Fibroblast of lung (primary cell): ENCODE measurements at regions not wholly inside any gene's neighbourhood (a gene's known extent, or its start where the extent isn't known, plus 50 kb on each side); places are given as distances from the start of the nearest gene placed in this dataset.

Experiments used
- DNase-seq, 2 donors: peaks; one replicate each; pipeline versions ENCODE4 v3.0.0 to v3.0.0-alpha.2; 2010; ENCODE audit warnings: low read depth in 2 of 2
- H2AFZ ChIP-seq: 2 replicates; pipeline ENCODE4 v1.5.1; 2012; ENCODE audit warnings: low read length, control low read depth, inconsistent platforms
- H3K27ac ChIP-seq: 2 replicates; pipeline ENCODE4 v1.5.1; 2011; ENCODE audit warnings: low read length, control low read depth; ENCODE audit not compliant: insufficient read depth
- H3K27me3 ChIP-seq: 2 replicates; pipeline ENCODE4 v1.5.1; 2011; ENCODE audit warnings: mild to moderate bottlenecking, low read length; ENCODE audit not compliant: control insufficient read depth, insufficient read depth
- H3K36me3 ChIP-seq: 2 replicates; pipeline ENCODE4 v1.5.1; 2011; ENCODE audit warnings: low read length; ENCODE audit not compliant: control insufficient read depth, insufficient read depth
- H3K4me1 ChIP-seq: 2 replicates; pipeline ENCODE4 v1.5.1; 2011; ENCODE audit warnings: low read length; ENCODE audit not compliant: control insufficient read depth, insufficient read depth; ENCODE audit errors: extremely low read depth
- H3K4me2 ChIP-seq: 2 replicates; pipeline ENCODE4 v1.5.1; 2011; ENCODE audit warnings: low read length, control low read depth; ENCODE audit not compliant: insufficient read depth; ENCODE audit errors: extremely low read depth
- H3K4me3 ChIP-seq, 4 experiments: fragments of 200-600 bp in 1 of 4; sonication (generic) in 1 of 4; replicated peaks in 1 of 4; 2 replicates each; pipeline ENCODE4 v1.5.1; 2011 to 2016; ENCODE audit warnings: low read length in 4 of 4, low read depth in 3 of 4, mild to moderate bottlenecking in 3 of 4, control low read depth in 2 of 4, inconsistent platforms in 1 of 4, mixed read lengths in 1 of 4; ENCODE audit not compliant: insufficient read depth in 1 of 4; ENCODE audit errors: control extremely low read depth in 1 of 4
- H3K79me2 ChIP-seq: 2 replicates; pipeline ENCODE4 v1.5.1; 2012; ENCODE audit warnings: mild to moderate bottlenecking, low read length, inconsistent platforms; ENCODE audit not compliant: control insufficient read depth, insufficient read depth
- H3K9ac ChIP-seq: 2 replicates; pipeline ENCODE4 v1.5.1; 2011; ENCODE audit warnings: mild to moderate bottlenecking, low read length, control low read depth; ENCODE audit not compliant: insufficient read depth
- H3K9me3 ChIP-seq: 2 replicates; pipeline ENCODE4 v1.5.1; 2012; ENCODE audit warnings: low read depth, low read length; ENCODE audit not compliant: control insufficient read depth, insufficient read depth
- H4K20me1 ChIP-seq: 2 replicates; pipeline ENCODE4 v1.5.1; 2011; ENCODE audit warnings: low read length; ENCODE audit not compliant: control insufficient read depth, insufficient read depth; ENCODE audit errors: extremely low read depth
- EZH2 ChIP-seq: IDR thresholded peaks from 2 replicates; pipeline ENCODE4 v1.5.1; 2012; ENCODE audit warnings: low read length, control low read depth, mild to moderate bottlenecking; ENCODE audit errors: missing control alignments
- TF ChIP-seq, protein P1 (sequence below), 2 donors: IDR thresholded peaks in 1 of 2; conservative IDR thresholded peaks in 1 of 2; 1 replicate in 1 of 2; 2 replicates in 1 of 2; pipeline ENCODE4 v1.5.1; 2011 to 2012; ENCODE audit warnings: low read length in 2 of 2, control low read depth in 1 of 2, inconsistent platforms in 1 of 2, low read depth in 1 of 2, mild to moderate bottlenecking in 1 of 2

DNA sequence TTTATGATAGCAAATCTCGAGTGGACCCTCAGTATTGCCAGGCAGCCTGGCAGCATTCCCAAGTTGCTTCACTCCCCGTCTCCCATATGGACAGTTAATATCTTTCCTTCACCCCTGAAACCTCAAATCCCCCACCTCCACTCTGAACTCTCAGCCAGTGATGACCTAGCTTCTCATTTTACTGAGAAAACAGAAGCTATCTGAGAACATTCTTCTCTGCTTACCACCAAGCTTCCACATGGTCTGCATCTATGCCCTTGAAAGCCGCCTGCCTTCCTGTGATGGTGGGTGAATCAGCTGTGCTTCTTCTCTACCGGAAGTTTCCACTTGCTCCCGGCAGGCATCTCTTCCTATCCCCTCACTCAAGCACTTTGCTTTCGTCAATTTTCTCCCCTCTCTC lies 529.2 kb downstream of the EPHA4 start:
- TF ChIP-seq, protein P1, sequence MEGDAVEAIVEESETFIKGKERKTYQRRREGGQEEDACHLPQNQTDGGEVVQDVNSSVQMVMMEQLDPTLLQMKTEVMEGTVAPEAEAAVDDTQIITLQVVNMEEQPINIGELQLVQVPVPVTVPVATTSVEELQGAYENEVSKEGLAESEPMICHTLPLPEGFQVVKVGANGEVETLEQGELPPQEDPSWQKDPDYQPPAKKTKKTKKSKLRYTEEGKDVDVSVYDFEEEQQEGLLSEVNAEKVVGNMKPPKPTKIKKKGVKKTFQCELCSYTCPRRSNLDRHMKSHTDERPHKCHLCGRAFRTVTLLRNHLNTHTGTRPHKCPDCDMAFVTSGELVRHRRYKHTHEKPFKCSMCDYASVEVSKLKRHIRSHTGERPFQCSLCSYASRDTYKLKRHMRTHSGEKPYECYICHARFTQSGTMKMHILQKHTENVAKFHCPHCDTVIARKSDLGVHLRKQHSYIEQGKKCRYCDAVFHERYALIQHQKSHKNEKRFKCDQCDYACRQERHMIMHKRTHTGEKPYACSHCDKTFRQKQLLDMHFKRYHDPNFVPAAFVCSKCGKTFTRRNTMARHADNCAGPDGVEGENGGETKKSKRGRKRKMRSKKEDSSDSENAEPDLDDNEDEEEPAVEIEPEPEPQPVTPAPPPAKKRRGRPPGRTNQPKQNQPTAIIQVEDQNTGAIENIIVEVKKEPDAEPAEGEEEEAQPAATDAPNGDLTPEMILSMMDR (conservative IDR thresholded peaks at IDR 0.05 in 1 of 2, IDR thresholded peaks at IDR 0.05 in 1 of 2; ENCODE audit: low read depth in 1 of 2, low read length in 2 of 2), result no peak
- no peak for TF ChIP-seq EZH2
- DNase-seq, result peak in 1 of 2 donors; percentile 62

GRCh38 chr2:221044781-221045180 lies 527.3 kb downstream of the EPHA4 start:
- no peaks in the 10 kb centered on the region for H3K4me1 ChIP-seq
- DNase-seq, result no peak
- H2AFZ ChIP-seq, result no peak overlapping the region
- no peak overlapping the region for H3K4me2 ChIP-seq
- no peaks in the 10 kb centered on the region for H3K9me3 ChIP-seq
- H3K79me2 ChIP-seq, result no peaks in the 10 kb centered on the region
- no peak overlapping the region for H3K9ac ChIP-seq
- no peaks in the 10 kb centered on the region for H3K36me3 ChIP-seq
- H3K27ac ChIP-seq, result no peak overlapping the region
- no peaks in the 10 kb centered on the region for H3K27me3 ChIP-seq
- H3K4me3 ChIP-seq, result no peak overlapping the region
- no peaks in the 10 kb centered on the region for H4K20me1 ChIP-seq
- no peak for TF ChIP-seq EZH2
- TF ChIP-seq, protein P1 (conservative IDR thresholded peaks at IDR 0.05 in 1 of 2, IDR thresholded peaks at IDR 0.05 in 1 of 2; ENCODE audit: low read depth in 1 of 2, low read length in 2 of 2), result no peak

More for the DNA sequence above, 529.2 kb downstream of the EPHA4 start:
- Histone ChIP-seq H3K27ac (no peak overlapping the region), H3K79me2 (no peaks in the 10 kb centered on the region), H3K27me3 (no peaks in the 10 kb centered on the region), H3K4me1 (no peaks in the 10 kb centered on the region), H3K4me2 (no peak overlapping the region), H3K9me3 (no peaks in the 10 kb centered on the region), H2AFZ (no peak overlapping the region), H4K20me1 (no peaks in the 10 kb centered on the region), H3K36me3 (no peaks in the 10 kb centered on the region), H3K9ac (no peak overlapping the region), H3K4me3 (no peak overlapping the region)

- no peak overlapping the region for H3K27ac ChIP-seq
- DNase-seq, result no peak
Observed at GRCh38 chr2:221050020-221050795, 521.9 kb downstream of the EPHA4 start.

More at GRCh38 chr2:221050020-221050795, 521.9 kb downstream of the EPHA4 start:
- Histone ChIP-seq H3K36me3 (no peaks in the 10 kb centered on the region), H3K27me3 (no peaks in the 10 kb centered on the region), H3K79me2 (no peaks in the 10 kb centered on the region), H3K4me3 (no peak overlapping the region), H3K4me1 (no peaks in the 10 kb centered on the region), H2AFZ (no peak overlapping the region), H3K9me3 (no peaks in the 10 kb centered on the region), H3K9ac (no peak overlapping the region), H3K4me2 (no peak overlapping the region), H4K20me1 (no peaks in the 10 kb centered on the region)
- no peak for TF ChIP-seq EZH2
- TF ChIP-seq, protein P1 (conservative IDR thresholded peaks at IDR 0.05 in 1 of 2, IDR thresholded peaks at IDR 0.05 in 1 of 2; ENCODE audit: low read depth in 1 of 2, low read length in 2 of 2), result no peak
